Stimulated activated CD8-positive, alpha-beta memory T cell treated with anti-CD3 and anti-CD28 coated beads, Interleukin-15, amount 100 ng/mL, for 4 hours (primary cell): ENCODE measurements at regions not wholly inside any gene's neighbourhood (a gene's known extent, or its start where the extent isn't known, plus 50 kb on each side); places are given as distances from the start of the nearest gene placed in this dataset.
A peak's percentile ranks its signal among the peaks of the same experiment; 100 is the strongest.

Source experiments
- DNase-seq, 2 donors: peaks; one replicate each; pipeline ENCODE4 v3.0.0-alpha.2; 2020; ENCODE audit warnings: low read depth in 2 of 2

GRCh38 chr1:222105393-222105737, 363.5 kb upstream of the DUSP10 start:
- DNase-seq = no peak

GRCh38 chr1:222104694-222105392, 363.0 kb upstream of the DUSP10 start:
- no peak for DNase-seq

GRCh38 chr1:222104097-222104496, 362.2 kb upstream of the DUSP10 start:
- no peak for DNase-seq

GRCh38 chr1:222099746-222100145, 357.9 kb upstream of the DUSP10 start:
- no peak for DNase-seq

GRCh38 chr1:222098404-222098803, 356.5 kb upstream of the DUSP10 start:
- no peak for DNase-seq

GRCh38 chr1:222097588-222097987, 355.7 kb upstream of the DUSP10 start:
- no peak for DNase-seq

GRCh38 chr1:222096883-222097282, 355.0 kb upstream of the DUSP10 start:
- no peak for DNase-seq

DNA sequence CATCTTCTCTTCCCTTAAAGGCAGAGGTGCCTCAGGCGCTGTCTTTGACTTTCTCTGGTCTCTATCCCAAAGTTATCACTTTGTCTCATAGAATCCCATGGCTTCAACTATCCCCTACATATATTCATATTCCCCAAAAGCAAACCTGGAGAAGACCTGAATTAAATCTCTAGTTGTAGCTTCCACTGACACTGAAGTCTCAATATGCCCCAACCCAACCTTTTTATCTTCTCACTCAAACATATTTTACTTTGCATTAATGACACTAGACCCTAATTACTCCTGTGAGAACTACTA, 354.5 kb upstream of the DUSP10 start:
- no peak for DNase-seq

DNA sequence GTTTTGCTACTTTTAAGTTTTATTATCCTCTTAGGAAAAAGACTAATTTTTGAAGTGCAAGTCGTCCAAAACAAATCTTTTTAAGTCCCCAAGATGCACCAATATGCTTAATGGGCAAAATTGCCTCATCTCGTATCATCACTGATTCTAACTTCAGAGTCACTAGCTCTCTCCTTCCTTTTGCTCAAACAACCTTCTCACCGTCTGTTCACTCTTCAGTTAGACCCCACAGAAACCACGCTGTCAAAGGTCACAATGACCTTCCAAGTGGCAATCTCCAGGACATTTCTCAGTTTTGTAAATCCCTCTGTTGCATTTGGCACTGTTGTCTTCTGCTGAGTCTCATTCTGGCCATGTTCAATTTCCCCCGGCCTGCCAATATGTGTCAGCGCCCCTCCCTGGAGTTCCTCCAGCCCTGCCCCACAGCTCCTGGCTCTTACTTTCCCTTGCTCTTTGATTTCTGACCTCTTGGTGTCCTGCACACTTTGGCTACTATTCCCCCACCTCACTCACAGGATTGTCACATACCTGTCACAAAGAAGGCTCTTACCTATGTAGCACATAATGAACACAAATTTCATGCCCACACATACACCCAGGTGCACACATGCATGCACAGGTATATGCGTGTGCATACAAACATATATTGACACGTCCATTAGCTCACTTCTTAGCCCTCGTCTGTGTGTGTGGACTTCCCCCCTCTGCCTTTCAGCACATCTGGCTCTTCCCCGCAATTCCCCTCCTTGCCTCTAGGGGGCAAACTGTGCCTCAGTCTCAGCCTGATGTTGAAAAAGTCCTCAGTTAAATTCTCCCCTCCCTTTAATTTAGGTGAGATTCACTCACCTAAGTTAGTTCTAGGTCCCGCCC, 354.0 kb upstream of the DUSP10 start:
- peak; percentile 19 to 25 for DNase-seq

DNA sequence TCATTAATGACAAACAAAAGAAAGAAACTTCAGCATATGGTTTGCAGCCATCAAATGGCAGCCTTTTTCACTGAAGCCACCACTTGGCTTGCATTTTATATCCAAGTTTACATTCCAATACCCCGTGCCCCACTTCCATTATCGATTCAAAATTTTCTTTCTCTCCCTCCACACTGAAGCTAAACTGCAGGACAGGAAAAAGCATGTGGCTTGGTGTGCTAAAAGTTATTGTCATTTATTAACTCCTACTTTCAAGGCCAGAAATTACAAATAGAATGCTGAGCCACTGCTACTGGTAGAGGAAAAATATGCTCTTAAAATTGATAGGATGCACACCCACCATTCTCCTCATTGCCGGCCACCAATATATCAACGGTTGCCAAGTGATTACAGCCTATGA, 351.6 kb upstream of the DUSP10 start:
- no peak for DNase-seq

DNA sequence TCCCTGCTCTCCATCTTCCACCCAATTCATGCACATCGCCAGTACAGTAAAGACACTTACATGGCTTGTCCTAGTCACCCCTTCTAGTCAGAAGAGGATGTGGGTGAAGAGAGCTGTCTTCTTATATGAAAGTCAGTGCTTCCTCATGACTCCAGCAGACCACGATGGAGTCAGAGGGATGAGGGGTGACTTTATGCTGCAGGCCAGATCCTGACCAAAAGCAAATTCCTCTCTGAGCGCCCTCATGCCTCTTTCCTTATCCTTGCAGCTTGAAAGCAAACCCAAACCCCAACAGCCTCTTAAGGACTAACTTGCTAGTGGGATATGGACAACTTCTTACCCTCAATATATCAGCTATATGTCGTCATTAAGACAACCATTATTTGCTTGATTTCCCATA, 348.2 kb upstream of the DUSP10 start:
- DNase-seq = no peak

DNA sequence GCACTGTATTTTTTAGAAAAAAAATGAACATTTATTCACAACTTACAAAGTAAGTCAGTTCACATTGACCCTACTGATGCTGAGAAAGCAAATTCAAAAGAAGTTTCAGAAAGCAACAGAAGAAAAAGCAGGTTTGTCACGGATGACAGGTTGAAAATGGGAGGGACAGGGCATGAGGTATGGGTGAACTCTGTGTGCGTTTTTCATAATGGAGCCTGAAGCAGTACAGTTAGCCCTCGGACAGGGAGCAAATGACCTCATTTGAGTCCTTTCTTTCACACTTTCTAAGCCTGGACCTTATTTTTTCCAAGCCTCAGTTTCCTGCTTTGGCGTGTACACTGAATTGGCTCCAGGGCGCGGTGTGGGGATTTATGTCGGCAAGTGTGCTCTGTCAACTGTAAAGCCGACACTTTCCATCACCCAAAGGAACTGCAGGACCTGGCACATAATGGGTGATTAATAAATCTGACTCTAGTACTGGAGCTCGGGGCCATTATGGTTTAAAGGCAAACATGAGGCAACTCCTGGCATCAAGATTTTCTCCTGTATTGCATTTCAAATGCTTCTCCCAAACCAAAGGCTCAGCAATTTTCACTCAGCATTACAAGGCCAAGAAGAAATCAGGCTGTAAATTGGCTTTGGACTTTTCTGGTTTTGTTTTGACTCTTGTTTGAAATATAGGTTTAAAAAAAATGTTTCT, 345.5 kb upstream of the DUSP10 start:
- no peak for DNase-seq

DNA sequence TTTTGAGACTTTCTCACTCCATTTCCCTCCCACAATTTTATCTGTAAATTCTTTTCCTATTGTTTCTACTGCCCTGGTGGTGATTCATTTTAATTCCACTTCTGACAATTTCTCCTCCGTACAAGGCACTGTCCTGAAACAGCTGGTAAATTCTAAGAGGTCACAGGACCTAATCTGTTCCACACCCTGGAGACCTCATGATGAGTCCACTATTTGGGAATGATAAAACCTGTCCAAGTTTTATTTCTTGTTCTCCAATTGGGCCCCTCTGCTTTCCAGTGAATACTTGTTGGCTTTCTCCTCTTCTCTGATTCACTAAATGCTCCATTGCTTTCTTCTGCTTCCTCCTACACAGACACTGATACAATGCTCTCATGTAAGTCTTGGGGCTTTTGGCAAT, 343.1 kb upstream of the DUSP10 start:
- DNase-seq = no peak

DNA sequence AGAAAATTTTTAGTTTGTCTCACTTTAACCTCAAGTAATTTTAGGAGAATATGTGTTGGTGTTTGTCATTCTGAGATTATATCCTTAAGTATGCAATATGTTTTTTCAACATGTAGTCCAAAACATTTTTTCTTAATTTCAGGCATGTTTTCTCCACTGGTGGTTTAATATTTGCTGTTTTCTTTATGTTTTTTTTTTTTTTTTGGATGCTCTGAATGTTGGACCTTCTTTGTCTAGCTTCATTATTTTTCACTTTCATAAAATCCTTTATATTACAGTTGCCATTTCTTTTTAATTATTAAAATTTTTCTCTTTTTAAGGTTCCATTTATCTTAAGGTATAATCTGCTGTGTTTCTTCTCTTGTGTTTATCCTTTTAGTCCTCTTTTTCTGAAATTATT, 342.2 kb upstream of the DUSP10 start:
- DNase-seq = no peak

DNA sequence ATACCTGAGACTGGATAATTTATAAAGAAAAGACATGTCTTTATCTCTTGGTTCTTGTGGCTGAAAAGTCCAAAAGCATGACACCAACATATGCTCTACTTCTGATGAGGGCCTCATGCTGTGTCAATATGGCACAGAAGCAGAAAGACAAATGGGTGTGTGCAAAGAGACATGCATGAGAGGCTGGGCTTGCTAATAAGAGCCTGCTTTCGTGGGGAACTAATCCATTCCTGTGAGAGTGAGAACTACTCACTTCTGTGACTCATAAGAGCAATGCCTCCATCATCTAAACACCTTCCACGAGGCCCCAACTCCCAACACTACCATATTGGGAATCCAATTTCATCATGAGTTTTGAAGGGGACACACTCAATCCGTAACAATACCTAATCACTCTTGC, 340.0 kb upstream of the DUSP10 start:
- no peak for DNase-seq

GRCh38 chr1:222079566-222079965, 337.7 kb upstream of the DUSP10 start:
- DNase-seq = no peak

GRCh38 chr1:222077206-222077605, 335.3 kb upstream of the DUSP10 start:
- DNase-seq = no peak

- DNase-seq = no peak
Observed at GRCh38 chr1:222074317-222074716, 332.4 kb upstream of the DUSP10 start.

- DNase-seq = no peak
Observed at GRCh38 chr1:222073307-222073995, 331.6 kb upstream of the DUSP10 start.

- DNase-seq = no peak
Observed at GRCh38 chr1:222071387-222071786, 329.5 kb upstream of the DUSP10 start.

- DNase-seq = no peak
Observed at GRCh38 chr1:222068937-222069336, 327.0 kb upstream of the DUSP10 start.

GRCh38 chr1:222068101-222068500, 326.2 kb upstream of the DUSP10 start:
- DNase-seq = no peak
